IPS-18a (cell line): ENCODE measurements at regions not wholly inside any gene's neighbourhood (a gene's known extent, or its start where the extent isn't known, plus 50 kb on each side); places are given as distances from the start of the nearest gene placed in this dataset.
"Not testable (repeated sequence)": the region's sequence is repeated elsewhere in the genome, so short reads cannot be mapped to it uniquely, and the experiment has no call there.

Experiments
- H3K27ac ChIP-seq: one replicate; pipeline ENCODE4 v1.5.1; 2013; ENCODE audit warnings: low read length
- H3K27me3 ChIP-seq: one replicate; pipeline ENCODE4 v1.6.1; 2013; ENCODE audit warnings: mild to moderate bottlenecking, low read length; ENCODE audit not compliant: control insufficient read depth, insufficient read depth
- H3K36me3 ChIP-seq: one replicate; pipeline ENCODE4 v1.6.1; 2013; ENCODE audit warnings: low read depth, low read length; ENCODE audit not compliant: control insufficient read depth
- H3K4me1 ChIP-seq: one replicate; pipeline ENCODE4 v1.6.1; 2013; ENCODE audit warnings: low read depth, low read length; ENCODE audit not compliant: control insufficient read depth
- H3K4me3 ChIP-seq: one replicate; pipeline ENCODE4 v1.5.1; 2013; ENCODE audit warnings: low read length
- H3K9ac ChIP-seq: one replicate; pipeline ENCODE4 v1.6.1; 2013; ENCODE audit warnings: mild to moderate bottlenecking, low read length, moderate library complexity
- H3K9me3 ChIP-seq: one replicate; pipeline ENCODE4 v1.6.1; 2013; ENCODE audit warnings: low read depth, low read length; ENCODE audit not compliant: control insufficient read depth

DNA sequence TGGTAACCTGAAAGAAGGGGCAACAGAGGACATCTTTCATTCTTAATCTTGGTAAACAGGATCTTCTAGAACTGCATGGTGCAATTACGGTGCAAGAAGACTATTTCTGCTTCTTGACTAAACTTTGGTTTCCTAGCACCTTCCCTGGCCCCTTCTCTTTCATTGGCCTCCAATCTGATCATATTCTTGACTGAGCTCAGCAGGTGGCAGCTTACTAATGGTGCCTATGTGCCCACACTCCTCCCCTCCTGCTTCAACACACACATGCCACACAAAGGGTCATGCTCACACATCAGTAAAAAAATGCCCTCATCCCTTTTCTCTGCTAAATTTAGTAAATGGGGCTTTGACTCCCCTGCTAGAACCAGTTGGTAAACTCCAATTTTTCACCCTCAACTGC, 400.5 kb upstream of the MAOA start:
- Histone ChIP-seq H3K9me3 (peaks cover 25% of the 10 kb centered on the region), H3K27ac (no peak overlapping the region), H3K4me1 (no peaks in the 10 kb centered on the region), H3K4me3 (no peak overlapping the region), H3K27me3 (no peaks in the 10 kb centered on the region), H3K9ac (no peak overlapping the region), H3K36me3 (no peaks in the 10 kb centered on the region)

DNA sequence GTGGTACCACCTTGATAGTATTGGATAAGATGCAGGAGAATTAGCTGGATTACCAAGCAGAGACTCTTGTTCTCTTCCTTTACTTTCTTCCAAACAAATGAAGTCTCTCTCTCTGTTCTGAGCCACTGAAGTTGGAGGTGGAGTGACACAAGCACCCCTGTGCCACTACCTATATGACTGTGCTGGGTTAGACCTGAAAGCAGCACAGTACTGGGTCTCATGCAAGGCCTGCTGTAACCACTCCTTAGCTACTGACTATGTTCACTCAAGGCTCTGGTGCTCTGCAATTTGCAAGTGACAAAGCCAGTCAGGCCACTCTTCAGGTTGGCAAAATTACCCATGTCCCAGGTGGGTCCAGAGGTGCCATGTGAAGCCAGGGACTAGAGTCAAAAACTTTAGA, 389.6 kb upstream of the MAOA start:
- Histone ChIP-seq H3K27me3 (no peaks in the 10 kb centered on the region), H3K27ac (no peak overlapping the region), H3K9me3 (peaks cover 11% of the 10 kb centered on the region), H3K4me1 (no peaks in the 10 kb centered on the region), H3K4me3 (no peak overlapping the region), H3K36me3 (no peaks in the 10 kb centered on the region), H3K9ac (no peak overlapping the region)

GRCh38 chrX:43267652-43268051, 388.4 kb upstream of the MAOA start:
- Histone ChIP-seq H3K4me1 (no peaks in the 10 kb centered on the region), H3K4me3 (no peak overlapping the region), H3K36me3 (no peaks in the 10 kb centered on the region), H3K27ac (no peak overlapping the region), H3K27me3 (no peaks in the 10 kb centered on the region), H3K9ac (no peak overlapping the region), H3K9me3 (peaks cover 11% of the 10 kb centered on the region)

DNA sequence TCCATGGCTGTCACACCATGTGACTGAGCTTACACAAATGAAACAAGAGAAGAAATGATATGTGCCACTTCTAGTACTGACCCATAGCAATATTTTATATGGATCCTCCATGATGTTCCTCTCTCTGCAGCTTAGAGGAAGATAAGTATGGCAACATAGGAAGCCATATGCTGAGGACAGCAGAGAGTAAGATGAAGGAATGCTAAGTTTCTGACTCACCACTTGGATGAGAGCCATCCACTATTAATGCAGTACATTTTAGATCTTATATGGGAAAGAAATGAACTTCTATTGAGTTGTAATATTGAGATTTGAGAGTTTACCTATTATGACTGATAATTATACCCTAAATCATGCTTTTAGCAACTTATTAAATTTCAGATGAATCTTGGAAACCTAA, 386.9 kb upstream of the MAOA start:
- Histone ChIP-seq H3K36me3 (no peaks in the 10 kb centered on the region), H3K9me3 (peaks cover 11% of the 10 kb centered on the region), H3K4me1 (no peaks in the 10 kb centered on the region), H3K4me3 (no peak overlapping the region), H3K27ac (no peak overlapping the region), H3K9ac (no peak overlapping the region), H3K27me3 (no peaks in the 10 kb centered on the region)

DNA sequence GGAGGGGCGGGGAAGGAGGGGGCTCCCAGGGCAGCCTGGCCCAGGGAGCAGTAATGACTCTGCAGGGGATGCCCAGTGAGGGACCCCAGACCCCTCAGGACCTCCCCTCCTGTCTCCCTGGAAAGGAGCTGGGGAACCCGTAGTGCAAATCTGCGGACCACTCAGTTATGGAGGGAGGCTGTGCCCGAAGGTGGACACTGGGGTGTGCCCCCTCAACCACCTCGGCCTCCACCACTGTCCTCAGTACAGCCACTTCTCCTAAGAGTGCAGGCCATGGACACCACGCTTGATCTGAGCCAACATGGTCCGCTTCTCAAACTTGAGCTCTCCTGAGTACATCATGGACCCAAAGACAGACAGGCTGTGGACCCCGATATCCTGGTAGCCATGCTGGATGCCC, 378.2 kb upstream of the MAOA start:
- H3K9me3 ChIP-seq = peaks cover 15% of the 10 kb centered on the region
- H3K4me3 ChIP-seq = no peak overlapping the region

GRCh38 chrX:43278440-43278839, 377.7 kb upstream of the MAOA start:
- Histone ChIP-seq H3K27ac (no peak overlapping the region), H3K36me3 (no peaks in the 10 kb centered on the region), H3K27me3 (no peaks in the 10 kb centered on the region), H3K4me3 (no peak overlapping the region), H3K9ac (no peak overlapping the region), H3K9me3 (peaks cover 19% of the 10 kb centered on the region), H3K4me1 (no peaks in the 10 kb centered on the region)

More for the DNA sequence above, 378.2 kb upstream of the MAOA start:
- Histone ChIP-seq H3K9ac (no peak overlapping the region), H3K27ac (no peak overlapping the region), H3K4me1 (no peaks in the 10 kb centered on the region), H3K27me3 (no peaks in the 10 kb centered on the region), H3K36me3 (no peaks in the 10 kb centered on the region)

DNA sequence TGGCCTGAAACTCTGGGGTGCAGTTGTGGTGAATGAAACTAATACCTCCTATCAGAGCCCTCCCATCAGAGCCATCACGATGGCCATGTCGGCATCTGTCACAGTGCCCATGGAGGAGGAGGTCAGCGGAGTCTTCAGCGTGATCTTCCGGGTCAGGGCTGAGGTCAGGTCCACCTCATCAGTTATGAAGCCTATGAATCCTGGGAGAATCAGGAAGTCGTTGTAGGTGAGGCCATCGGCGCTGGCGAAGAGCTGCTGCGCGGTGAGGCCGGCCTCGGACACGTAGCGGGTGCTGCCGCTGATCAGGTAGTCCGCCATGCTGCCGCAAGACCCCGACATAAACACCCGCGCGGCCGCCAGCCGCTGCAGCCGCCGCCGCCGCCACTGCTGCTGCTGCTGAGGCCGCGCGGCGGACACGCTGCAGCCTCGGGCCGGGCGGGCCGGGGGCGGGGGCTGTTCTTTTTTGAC, 376.7 kb upstream of the MAOA start:
- H3K27me3 ChIP-seq = no peaks in the 10 kb centered on the region
- H3K4me1 ChIP-seq = no peaks in the 10 kb centered on the region
- no peak overlapping the region for H3K27ac ChIP-seq
- H3K9me3 ChIP-seq = peaks cover 18% of the 10 kb centered on the region
- no peak overlapping the region for H3K9ac ChIP-seq
- H3K36me3 ChIP-seq = no peaks in the 10 kb centered on the region
- H3K4me3 ChIP-seq = no peak overlapping the region

- H3K27me3 ChIP-seq = no peaks in the 10 kb centered on the region
- H3K27ac ChIP-seq = no peak overlapping the region
- no peaks in the 10 kb centered on the region for H3K36me3 ChIP-seq
- H3K9ac ChIP-seq = no peak overlapping the region
- peaks cover 22% of the 10 kb centered on the region for H3K9me3 ChIP-seq
- no peaks in the 10 kb centered on the region for H3K4me1 ChIP-seq
- no peak overlapping the region for H3K4me3 ChIP-seq
Measured at GRCh38 chrX:43283187-43283586, 372.9 kb upstream of the MAOA start.

DNA sequence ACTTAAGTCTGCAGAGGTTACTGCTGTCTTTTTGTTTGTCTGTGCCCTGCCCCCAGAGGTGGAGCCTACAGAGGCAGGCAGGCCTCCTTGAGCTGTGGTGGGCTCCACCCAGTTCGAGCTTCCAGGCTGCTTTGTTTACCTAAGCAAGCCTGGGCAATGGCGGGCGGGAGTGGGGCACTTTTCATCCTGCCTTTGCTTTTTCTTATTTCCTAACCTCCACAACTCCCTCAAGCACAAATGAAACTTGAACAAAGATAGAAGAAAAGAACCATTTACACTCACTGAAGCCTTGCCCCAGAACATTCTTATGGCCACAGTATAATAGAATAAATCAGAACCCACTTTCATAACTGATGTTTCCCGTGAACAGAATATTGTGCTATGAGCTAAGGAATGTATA, 344.5 kb upstream of the MAOA start:
- not testable (repeated sequence) for H3K9ac ChIP-seq, H3K4me1 ChIP-seq, H3K36me3 ChIP-seq, H3K27ac ChIP-seq, H3K9me3 ChIP-seq, H3K4me3 ChIP-seq, H3K27me3 ChIP-seq

DNA sequence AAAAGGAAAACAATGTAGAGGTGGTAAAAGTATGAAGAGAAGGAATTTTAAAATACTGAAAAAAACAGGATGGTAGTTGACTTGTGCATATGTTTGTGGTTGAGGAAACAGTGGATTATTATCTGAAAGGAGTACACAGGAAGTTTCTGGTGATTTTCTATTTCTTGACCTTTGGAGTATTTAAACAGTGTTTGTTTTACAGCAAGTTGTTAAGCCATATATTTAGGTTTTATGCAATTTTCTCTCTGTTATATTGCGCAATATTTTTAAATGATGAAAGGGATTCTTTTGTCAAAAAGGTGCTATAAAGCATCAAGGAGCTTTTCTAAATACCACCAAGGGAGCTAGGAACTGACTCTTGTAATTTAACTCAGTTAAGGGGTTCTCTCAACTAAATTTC, 343.1 kb upstream of the MAOA start:
- H3K4me1 ChIP-seq = no peaks in the 10 kb centered on the region
- H3K27ac ChIP-seq = no peak overlapping the region
- H3K4me3 ChIP-seq = no peak overlapping the region
- no peak overlapping the region for H3K9ac ChIP-seq
- no peaks in the 10 kb centered on the region for H3K27me3 ChIP-seq
- peaks cover 9% of the 10 kb centered on the region for H3K9me3 ChIP-seq
- no peaks in the 10 kb centered on the region for H3K36me3 ChIP-seq

DNA sequence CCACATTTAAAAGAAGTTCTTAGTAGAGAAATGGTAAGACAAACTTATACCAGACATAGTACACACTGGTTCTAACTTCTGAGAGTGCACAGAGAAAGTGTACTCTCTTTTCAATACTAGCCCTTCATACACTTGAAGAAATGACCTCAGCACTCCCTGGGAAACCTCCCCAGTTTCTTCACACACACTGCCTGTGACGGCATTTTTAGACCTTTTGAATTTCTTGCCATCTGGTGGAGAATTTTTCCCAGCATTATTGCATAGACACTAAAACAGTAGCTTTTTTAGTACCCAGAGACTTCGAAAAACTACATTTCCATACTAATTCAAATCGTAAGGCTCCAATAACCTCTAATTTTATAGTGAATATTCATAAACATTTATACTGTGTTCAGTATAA, 341.6 kb upstream of the MAOA start:
- Histone ChIP-seq H3K9ac (no peak overlapping the region), H3K4me1 (no peaks in the 10 kb centered on the region), H3K36me3 (no peaks in the 10 kb centered on the region), H3K4me3 (no peak overlapping the region), H3K27ac (no peak overlapping the region), H3K9me3 (peaks cover 9% of the 10 kb centered on the region), H3K27me3 (no peaks in the 10 kb centered on the region)

GRCh38 chrX:43315622-43316021, 340.5 kb upstream of the MAOA start:
- Histone ChIP-seq H3K4me1 (no peaks in the 10 kb centered on the region), H3K27ac (no peak overlapping the region), H3K36me3 (no peaks in the 10 kb centered on the region), H3K9ac (no peak overlapping the region), H3K4me3 (no peak overlapping the region), H3K27me3 (no peaks in the 10 kb centered on the region), H3K9me3 (peaks cover 9% of the 10 kb centered on the region)
